HepG2 (cell line): ENCODE measurements at regions not wholly inside any gene's neighbourhood (a gene's known extent, or its start where the extent isn't known, plus 50 kb on each side); places are given as distances from the start of the nearest gene placed in this dataset.

Experiments used
- ARNT ChIP-seq: fragments of 450-650 bp; IDR thresholded peaks from 2 replicates; pipeline ENCODE4 v1.6.1; 2017
- DMAP1 ChIP-seq: IDR thresholded peaks from 2 replicates; pipeline ENCODE4 v1.6.1; 2016
- KDM1A ChIP-seq: IDR thresholded peaks from 2 replicates; pipeline ENCODE4 v1.6.1; 2016; ENCODE audit warnings: missing compliant biosample characterization
- TF ChIP-seq, protein P1 (sequence below): sonication (generic); formaldehyde crosslinking; IDR thresholded peaks from 2 replicates; pipeline ENCODE4 v1.4.0; 2020; ENCODE audit warnings: mild to moderate bottlenecking, missing genetic modification reagents
- TF ChIP-seq, protein P2 (sequence below): sonication (generic); formaldehyde crosslinking; IDR thresholded peaks from 2 replicates; pipeline ENCODE4 v1.5.1; 2020; ENCODE audit warnings: mild to moderate bottlenecking, missing genetic modification reagents, moderate library complexity
- TF ChIP-seq, protein P3 (sequence below): sonication (generic); formaldehyde crosslinking; IDR thresholded peaks from 2 replicates; pipeline ENCODE4 v1.4.0; 2020; ENCODE audit warnings: mild to moderate bottlenecking, low read depth, missing genetic modification reagents
- TF ChIP-seq, protein P4 (sequence below): sonication (generic); formaldehyde crosslinking; IDR thresholded peaks from 2 replicates; pipeline ENCODE4 v1.5.0; 2020; ENCODE audit warnings: missing genetic modification reagents

DNA sequence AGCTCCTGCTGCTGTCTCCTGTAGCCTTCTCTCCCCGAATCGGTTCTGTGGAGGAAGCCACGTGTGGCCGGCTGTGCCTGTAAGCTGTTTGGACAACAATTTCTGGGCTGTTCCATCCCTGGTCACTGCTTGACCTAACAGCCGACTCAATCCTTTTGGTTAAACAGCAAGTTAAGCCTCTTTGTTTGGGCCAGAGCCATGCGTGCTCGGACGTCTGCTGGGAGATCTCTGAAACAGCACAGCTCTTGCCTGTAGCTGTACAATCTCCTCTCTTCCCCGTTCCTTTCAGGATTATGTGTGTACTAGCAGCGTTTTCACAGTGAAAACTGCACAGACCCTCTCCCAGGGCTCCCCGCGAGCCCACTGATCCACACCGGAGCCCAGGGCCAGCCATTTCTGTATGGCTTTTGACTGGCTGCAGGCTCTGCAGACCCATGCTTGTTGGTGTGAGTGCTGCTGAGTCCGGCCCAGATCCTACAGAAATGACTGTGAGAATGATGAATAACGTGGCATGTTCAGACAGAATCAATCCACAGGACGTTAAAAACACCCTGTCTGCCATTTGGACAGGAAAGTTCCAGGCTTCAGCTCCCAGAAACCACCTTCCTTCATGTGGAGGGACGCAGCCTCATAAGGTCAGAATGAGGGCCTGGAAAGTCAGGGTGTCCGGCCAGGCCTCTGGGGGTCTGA, 428.6 kb upstream of the ADARB2 start (continued):
- TF ChIP-seq, protein P1, sequence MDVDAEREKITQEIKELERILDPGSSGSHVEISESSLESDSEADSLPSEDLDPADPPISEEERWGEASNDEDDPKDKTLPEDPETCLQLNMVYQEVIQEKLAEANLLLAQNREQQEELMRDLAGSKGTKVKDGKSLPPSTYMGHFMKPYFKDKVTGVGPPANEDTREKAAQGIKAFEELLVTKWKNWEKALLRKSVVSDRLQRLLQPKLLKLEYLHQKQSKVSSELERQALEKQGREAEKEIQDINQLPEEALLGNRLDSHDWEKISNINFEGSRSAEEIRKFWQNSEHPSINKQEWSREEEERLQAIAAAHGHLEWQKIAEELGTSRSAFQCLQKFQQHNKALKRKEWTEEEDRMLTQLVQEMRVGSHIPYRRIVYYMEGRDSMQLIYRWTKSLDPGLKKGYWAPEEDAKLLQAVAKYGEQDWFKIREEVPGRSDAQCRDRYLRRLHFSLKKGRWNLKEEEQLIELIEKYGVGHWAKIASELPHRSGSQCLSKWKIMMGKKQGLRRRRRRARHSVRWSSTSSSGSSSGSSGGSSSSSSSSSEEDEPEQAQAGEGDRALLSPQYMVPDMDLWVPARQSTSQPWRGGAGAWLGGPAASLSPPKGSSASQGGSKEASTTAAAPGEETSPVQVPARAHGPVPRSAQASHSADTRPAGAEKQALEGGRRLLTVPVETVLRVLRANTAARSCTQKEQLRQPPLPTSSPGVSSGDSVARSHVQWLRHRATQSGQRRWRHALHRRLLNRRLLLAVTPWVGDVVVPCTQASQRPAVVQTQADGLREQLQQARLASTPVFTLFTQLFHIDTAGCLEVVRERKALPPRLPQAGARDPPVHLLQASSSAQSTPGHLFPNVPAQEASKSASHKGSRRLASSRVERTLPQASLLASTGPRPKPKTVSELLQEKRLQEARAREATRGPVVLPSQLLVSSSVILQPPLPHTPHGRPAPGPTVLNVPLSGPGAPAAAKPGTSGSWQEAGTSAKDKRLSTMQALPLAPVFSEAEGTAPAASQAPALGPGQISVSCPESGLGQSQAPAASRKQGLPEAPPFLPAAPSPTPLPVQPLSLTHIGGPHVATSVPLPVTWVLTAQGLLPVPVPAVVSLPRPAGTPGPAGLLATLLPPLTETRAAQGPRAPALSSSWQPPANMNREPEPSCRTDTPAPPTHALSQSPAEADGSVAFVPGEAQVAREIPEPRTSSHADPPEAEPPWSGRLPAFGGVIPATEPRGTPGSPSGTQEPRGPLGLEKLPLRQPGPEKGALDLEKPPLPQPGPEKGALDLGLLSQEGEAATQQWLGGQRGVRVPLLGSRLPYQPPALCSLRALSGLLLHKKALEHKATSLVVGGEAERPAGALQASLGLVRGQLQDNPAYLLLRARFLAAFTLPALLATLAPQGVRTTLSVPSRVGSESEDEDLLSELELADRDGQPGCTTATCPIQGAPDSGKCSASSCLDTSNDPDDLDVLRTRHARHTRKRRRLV (CRISPR knock-in tag), result no peak
- TF ChIP-seq KDM1A (CRISPR knock-in tag), result no peak
- TF ChIP-seq, protein P2, sequence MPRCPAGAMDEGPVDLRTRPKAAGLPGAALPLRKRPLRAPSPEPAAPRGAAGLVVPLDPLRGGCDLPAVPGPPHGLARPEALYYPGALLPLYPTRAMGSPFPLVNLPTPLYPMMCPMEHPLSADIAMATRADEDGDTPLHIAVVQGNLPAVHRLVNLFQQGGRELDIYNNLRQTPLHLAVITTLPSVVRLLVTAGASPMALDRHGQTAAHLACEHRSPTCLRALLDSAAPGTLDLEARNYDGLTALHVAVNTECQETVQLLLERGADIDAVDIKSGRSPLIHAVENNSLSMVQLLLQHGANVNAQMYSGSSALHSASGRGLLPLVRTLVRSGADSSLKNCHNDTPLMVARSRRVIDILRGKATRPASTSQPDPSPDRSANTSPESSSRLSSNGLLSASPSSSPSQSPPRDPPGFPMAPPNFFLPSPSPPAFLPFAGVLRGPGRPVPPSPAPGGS (CRISPR knock-in tag), result no peak
- TF ChIP-seq, protein P3, sequence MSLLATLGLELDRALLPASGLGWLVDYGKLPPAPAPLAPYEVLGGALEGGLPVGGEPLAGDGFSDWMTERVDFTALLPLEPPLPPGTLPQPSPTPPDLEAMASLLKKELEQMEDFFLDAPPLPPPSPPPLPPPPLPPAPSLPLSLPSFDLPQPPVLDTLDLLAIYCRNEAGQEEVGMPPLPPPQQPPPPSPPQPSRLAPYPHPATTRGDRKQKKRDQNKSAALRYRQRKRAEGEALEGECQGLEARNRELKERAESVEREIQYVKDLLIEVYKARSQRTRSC, result no peak
- no peak for TF ChIP-seq ARNT
- TF ChIP-seq, protein P4, sequence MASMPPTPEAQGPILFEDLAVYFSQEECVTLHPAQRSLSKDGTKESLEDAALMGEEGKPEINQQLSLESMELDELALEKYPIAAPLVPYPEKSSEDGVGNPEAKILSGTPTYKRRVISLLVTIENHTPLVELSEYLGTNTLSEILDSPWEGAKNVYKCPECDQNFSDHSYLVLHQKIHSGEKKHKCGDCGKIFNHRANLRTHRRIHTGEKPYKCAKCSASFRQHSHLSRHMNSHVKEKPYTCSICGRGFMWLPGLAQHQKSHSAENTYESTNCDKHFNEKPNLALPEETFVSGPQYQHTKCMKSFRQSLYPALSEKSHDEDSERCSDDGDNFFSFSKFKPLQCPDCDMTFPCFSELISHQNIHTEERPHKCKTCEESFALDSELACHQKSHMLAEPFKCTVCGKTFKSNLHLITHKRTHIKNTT (CRISPR knock-in tag), result no peak
- no peak for TF ChIP-seq DMAP1
